GM12872 (cell line): ENCODE measurements at regions not wholly inside any gene's neighbourhood (a gene's known extent, or its start where the extent isn't known, plus 50 kb on each side); places are given as distances from the start of the nearest gene placed in this dataset.

Experiments
- TF ChIP-seq, protein P1 (sequence below): IDR thresholded peaks from 3 replicates; pipeline ENCODE4 v1.5.1; 2011; ENCODE audit warnings: low read depth, mild to moderate bottlenecking, low read length, moderate library complexity; ENCODE audit not compliant: insufficient read depth

GRCh38 chr6:43974643-43975230 is 152.5 kb downstream of the MRPL14 start:
- TF ChIP-seq, protein P1, sequence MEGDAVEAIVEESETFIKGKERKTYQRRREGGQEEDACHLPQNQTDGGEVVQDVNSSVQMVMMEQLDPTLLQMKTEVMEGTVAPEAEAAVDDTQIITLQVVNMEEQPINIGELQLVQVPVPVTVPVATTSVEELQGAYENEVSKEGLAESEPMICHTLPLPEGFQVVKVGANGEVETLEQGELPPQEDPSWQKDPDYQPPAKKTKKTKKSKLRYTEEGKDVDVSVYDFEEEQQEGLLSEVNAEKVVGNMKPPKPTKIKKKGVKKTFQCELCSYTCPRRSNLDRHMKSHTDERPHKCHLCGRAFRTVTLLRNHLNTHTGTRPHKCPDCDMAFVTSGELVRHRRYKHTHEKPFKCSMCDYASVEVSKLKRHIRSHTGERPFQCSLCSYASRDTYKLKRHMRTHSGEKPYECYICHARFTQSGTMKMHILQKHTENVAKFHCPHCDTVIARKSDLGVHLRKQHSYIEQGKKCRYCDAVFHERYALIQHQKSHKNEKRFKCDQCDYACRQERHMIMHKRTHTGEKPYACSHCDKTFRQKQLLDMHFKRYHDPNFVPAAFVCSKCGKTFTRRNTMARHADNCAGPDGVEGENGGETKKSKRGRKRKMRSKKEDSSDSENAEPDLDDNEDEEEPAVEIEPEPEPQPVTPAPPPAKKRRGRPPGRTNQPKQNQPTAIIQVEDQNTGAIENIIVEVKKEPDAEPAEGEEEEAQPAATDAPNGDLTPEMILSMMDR = no peak

GRCh38 chr6:43973357-43973756 is 153.9 kb downstream of the MRPL14 start:
- TF ChIP-seq, protein P1 = no peak

DNA sequence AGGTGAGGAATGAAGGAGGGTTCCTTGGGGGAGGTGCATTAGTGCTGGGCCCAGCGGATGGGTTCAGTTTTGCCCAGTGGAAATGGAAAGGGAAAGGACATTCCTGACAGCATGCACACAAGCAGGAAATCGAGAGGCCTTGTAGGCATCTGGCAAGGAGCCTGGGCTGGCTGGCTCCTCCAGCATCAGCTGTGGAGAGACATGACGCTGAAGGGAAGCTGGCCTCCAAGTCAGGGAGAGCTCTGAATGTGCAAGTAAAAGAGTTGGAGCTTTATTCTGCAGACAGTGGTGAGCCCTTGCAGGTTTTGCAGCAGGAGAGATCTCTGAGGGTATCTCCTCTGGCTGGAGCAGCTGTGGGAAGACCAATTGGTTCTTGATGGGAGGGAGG is 154.3 kb downstream of the MRPL14 start:
- TF ChIP-seq, protein P1 = no peak

- TF ChIP-seq, protein P1 = no peak
Observed at GRCh38 chr6:43972179-43972912, 154.9 kb downstream of the MRPL14 start.

DNA sequence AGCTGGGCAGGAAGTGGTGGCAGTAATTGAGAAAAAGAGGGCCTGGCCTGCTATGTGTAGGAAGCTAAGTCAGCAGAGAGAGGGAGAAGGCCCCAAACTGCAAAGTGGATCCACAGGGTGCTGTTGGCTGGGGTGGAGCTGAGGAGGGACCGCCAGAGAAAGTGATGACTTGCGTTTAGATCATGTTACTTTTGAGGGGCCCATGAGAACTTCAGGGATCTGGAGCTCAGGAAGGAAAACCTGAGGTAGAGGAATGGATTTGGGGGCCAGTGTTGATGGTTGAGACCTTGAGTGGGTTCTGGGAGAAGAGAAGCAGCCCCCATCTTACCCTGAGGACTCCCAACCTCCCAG is 155.5 kb downstream of the MRPL14 start:
- TF ChIP-seq, protein P1 = no peak

GRCh38 chr6:43970913-43971775 is 156.1 kb downstream of the MRPL14 start:
- TF ChIP-seq, protein P1 = no peak

- TF ChIP-seq, protein P1 = no peak
Observed at GRCh38 chr6:43970068-43970912, 157.0 kb downstream of the MRPL14 start.
